ENCODE measurements at regions not wholly inside any gene's neighbourhood (a gene's known extent, or its start where the extent isn't known, plus 50 kb on each side); places are given as distances from the start of the nearest gene placed in this dataset.

DNA sequence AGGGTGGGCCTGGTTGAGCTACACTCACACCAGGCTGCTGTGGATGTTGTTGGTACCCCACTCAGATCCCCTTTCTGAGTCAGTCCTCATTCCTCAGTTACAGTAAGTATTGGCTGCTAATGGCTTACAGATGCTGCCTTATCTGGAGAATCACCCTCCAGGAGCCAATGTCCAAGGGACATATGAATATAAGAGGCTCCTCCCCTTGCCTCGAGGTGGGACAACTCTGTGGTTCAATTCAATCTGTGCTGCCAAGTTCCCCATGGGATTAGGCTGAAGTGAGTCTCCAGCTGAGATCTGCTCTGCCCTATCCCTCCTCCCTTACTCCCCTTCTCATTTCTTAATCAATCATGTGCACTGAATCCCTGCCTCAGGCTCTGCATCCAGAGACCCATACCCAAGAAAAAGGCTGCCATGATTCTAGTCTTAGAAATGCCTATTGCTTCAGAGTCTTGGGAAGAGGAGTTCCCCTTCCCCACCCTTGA, 168.8 kb upstream of the SYT13 start:
- no peak overlapping the region for H3K4me3 ChIP-seq (ENCODE audit: low read depth, low read length)
- TF ChIP-seq MYC (IDR thresholded peaks at IDR 0.05; ENCODE audit: low read depth, low read length) = no peak
- TF ChIP-seq MAX (IDR thresholded peaks at IDR 0.05; ENCODE audit: low read depth, low read length) = no peak
- no peak for TF ChIP-seq CTCF (IDR thresholded peaks at IDR 0.05; ENCODE audit: low read depth, low read length)
- TF ChIP-seq POLR2A (IDR thresholded peaks at IDR 0.05; ENCODE audit: extremely low read depth, insufficient read length) = no peak
- peak; percentile 26 for DNase-seq (ENCODE audit: low read depth)

DNA sequence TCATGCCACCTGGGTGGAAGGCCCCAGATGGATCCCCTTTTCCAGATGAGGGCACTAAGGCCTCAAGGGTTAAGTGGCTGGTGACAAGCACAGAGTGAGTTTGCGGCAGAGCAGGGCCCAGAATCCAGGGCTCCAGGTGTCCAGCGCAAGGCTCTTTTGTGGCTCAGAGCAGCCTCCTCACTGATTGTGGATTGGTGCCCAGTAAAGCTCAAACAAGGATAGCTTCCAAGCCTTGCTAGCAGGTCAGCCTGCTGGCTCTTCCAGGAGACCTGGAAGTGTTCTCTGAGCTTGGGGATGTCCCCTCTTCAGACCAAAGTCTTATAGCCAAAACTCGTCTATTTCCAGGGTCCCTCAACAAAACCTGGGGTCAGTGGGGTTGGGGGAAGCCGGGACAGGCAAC, 167.6 kb upstream of the SYT13 start:
- TF ChIP-seq POLR2A (IDR thresholded peaks at IDR 0.05; ENCODE audit: extremely low read depth, insufficient read length) (no peak), CTCF (IDR thresholded peaks at IDR 0.05; ENCODE audit: low read depth, low read length) (no peak), MYC (IDR thresholded peaks at IDR 0.05; ENCODE audit: low read depth, low read length) (no peak), MAX (IDR thresholded peaks at IDR 0.05; ENCODE audit: low read depth, low read length) (no peak)
- no peak overlapping the region for H3K4me3 ChIP-seq (ENCODE audit: low read depth, low read length)
- no peak for DNase-seq (ENCODE audit: low read depth)

- no peak for DNase-seq (ENCODE audit: low read depth)
- TF ChIP-seq MYC (IDR thresholded peaks at IDR 0.05; ENCODE audit: low read depth, low read length) (no peak), POLR2A (IDR thresholded peaks at IDR 0.05; ENCODE audit: extremely low read depth, insufficient read length) (no peak), CTCF (IDR thresholded peaks at IDR 0.05; ENCODE audit: low read depth, low read length) (no peak), MAX (IDR thresholded peaks at IDR 0.05; ENCODE audit: low read depth, low read length) (no peak)
- H3K4me3 ChIP-seq (ENCODE audit: low read depth, low read length) = no peak overlapping the region
These were observed 165.8 kb upstream of the SYT13 start for GRCh38 chr11:45451766-45452440.

GRCh38 chr11:45450189-45450588, 164.0 kb upstream of the SYT13 start:
- no peak for DNase-seq (ENCODE audit: low read depth)
- TF ChIP-seq CTCF (IDR thresholded peaks at IDR 0.05; ENCODE audit: low read depth, low read length) (no peak), POLR2A (IDR thresholded peaks at IDR 0.05; ENCODE audit: extremely low read depth, insufficient read length) (no peak), MAX (IDR thresholded peaks at IDR 0.05; ENCODE audit: low read depth, low read length) (no peak), MYC (IDR thresholded peaks at IDR 0.05; ENCODE audit: low read depth, low read length) (no peak)
- no peak overlapping the region for H3K4me3 ChIP-seq (ENCODE audit: low read depth, low read length)

- no peak overlapping the region for H3K4me3 ChIP-seq (ENCODE audit: low read depth, low read length)
- TF ChIP-seq CTCF (IDR thresholded peaks at IDR 0.05; ENCODE audit: low read depth, low read length) = no peak
- TF ChIP-seq MAX (IDR thresholded peaks at IDR 0.05; ENCODE audit: low read depth, low read length) = no peak
- no peak for TF ChIP-seq MYC (IDR thresholded peaks at IDR 0.05; ENCODE audit: low read depth, low read length)
- TF ChIP-seq POLR2A (IDR thresholded peaks at IDR 0.05; ENCODE audit: extremely low read depth, insufficient read length) = no peak
- DNase-seq (ENCODE audit: low read depth) = peak; percentile 17
These were observed 163.0 kb upstream of the SYT13 start for GRCh38 chr11:45449036-45449601.
